HG02763 (cell line): ENCODE measurements at regions not wholly inside any gene's neighbourhood (a gene's known extent, or its start where the extent isn't known, plus 50 kb on each side); places are given as distances from the start of the nearest gene placed in this dataset.
"Not testable (repeated sequence)": the region's sequence is repeated elsewhere in the genome, so short reads cannot be mapped to it uniquely, and the experiment has no call there.

Experiments used
- ATAC-seq: cut with Tn5 transposase; IDR thresholded peaks from one replicate; pipeline ENCODE4 v1.9.1; 2021; ENCODE audit warnings: mild to moderate bottlenecking, moderate library complexity; ENCODE audit not compliant: unreplicated experiment

- ATAC-seq = no peak
Measured at GRCh38 chr17:12195418-12195817, 174.7 kb downstream of the MAP2K4 start.

GRCh38 chr17:12201294-12201880, 180.7 kb downstream of the MAP2K4 start:
- ATAC-seq = no peak

GRCh38 chr17:12209632-12210191, 189.0 kb downstream of the MAP2K4 start:
- no peak for ATAC-seq

GRCh38 chr17:12220714-12221439, 200.2 kb downstream of the MAP2K4 start:
- ATAC-seq = not testable (repeated sequence)

GRCh38 chr17:12222392-12222791, 201.7 kb downstream of the MAP2K4 start:
- ATAC-seq = no peak

- ATAC-seq = no peak
Measured at GRCh38 chr17:12227547-12227946, 206.9 kb downstream of the MAP2K4 start.

- ATAC-seq = no peak
Measured at GRCh38 chr17:12229335-12229734, 208.7 kb downstream of the MAP2K4 start.

- ATAC-seq = no peak
Measured at GRCh38 chr17:12230481-12231354, 210.0 kb downstream of the MAP2K4 start.

GRCh38 chr17:12231355-12231682, 210.6 kb downstream of the MAP2K4 start:
- no peak for ATAC-seq

GRCh38 chr17:12239021-12239420, 218.3 kb downstream of the MAP2K4 start:
- ATAC-seq = not testable (repeated sequence)

- ATAC-seq = no peak
Measured at GRCh38 chr17:12242345-12242954, 221.8 kb downstream of the MAP2K4 start.

GRCh38 chr17:12247761-12248160, 227.1 kb downstream of the MAP2K4 start:
- ATAC-seq = no peak

GRCh38 chr17:12250973-12251372, 230.3 kb downstream of the MAP2K4 start:
- ATAC-seq = no peak

GRCh38 chr17:12252462-12252861, 231.8 kb downstream of the MAP2K4 start:
- ATAC-seq = no peak

- no peak for ATAC-seq
Measured at GRCh38 chr17:12254460-12254859, 233.8 kb downstream of the MAP2K4 start.

- ATAC-seq = no peak
Measured at GRCh38 chr17:12256380-12256995, 235.8 kb downstream of the MAP2K4 start.

GRCh38 chr17:12257176-12257575, 236.5 kb downstream of the MAP2K4 start:
- no peak for ATAC-seq

- no peak for ATAC-seq
Measured at GRCh38 chr17:12261354-12261753, 240.7 kb downstream of the MAP2K4 start.

GRCh38 chr17:12269751-12270150, 249.1 kb downstream of the MAP2K4 start:
- no peak for ATAC-seq

GRCh38 chr17:12277827-12278226, 257.1 kb downstream of the MAP2K4 start:
- no peak for ATAC-seq

- no peak for ATAC-seq
Measured at GRCh38 chr17:12282056-12282455, 261.4 kb downstream of the MAP2K4 start.
